ENCODE measurements at regions not wholly inside any gene's neighbourhood (a gene's known extent, or its start where the extent isn't known, plus 50 kb on each side); places are given as distances from the start of the nearest gene placed in this dataset.
A peak's percentile ranks its signal among the peaks of the same experiment; 100 is the strongest.

DNA sequence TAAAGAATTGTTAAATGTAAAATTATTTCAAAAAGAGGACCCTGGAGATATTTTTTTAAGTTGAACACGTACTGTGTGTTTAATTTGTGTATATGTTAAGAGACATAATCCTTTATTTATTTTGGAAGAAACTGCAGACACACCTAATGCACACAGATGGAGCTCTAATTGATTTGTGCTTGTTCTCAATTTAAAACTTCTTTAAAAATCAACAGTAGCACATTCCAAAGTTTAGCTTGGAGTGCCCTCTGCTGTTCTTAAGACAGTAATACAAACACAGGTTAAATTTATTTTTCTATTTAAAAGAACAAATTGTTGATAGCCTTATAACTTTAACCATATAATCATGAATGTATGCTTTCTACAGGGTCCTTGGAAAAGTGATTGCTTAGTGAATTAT is 277.6 kb upstream of the ADAMTS16 start:
- peak; percentile 21 for TF ChIP-seq CTCF (IDR thresholded peaks at IDR 0.05)
- no peak for TF ChIP-seq EZH2 (IDR thresholded peaks at IDR 0.05; ENCODE audit: borderline replicate concordance, insufficient read depth, low read depth, low read length, poor library complexity, severe bottlenecking)
